ENCODE measurements at regions not wholly inside any gene's neighbourhood (a gene's known extent, or its start where the extent isn't known, plus 50 kb on each side); places are given as distances from the start of the nearest gene placed in this dataset.

DNA sequence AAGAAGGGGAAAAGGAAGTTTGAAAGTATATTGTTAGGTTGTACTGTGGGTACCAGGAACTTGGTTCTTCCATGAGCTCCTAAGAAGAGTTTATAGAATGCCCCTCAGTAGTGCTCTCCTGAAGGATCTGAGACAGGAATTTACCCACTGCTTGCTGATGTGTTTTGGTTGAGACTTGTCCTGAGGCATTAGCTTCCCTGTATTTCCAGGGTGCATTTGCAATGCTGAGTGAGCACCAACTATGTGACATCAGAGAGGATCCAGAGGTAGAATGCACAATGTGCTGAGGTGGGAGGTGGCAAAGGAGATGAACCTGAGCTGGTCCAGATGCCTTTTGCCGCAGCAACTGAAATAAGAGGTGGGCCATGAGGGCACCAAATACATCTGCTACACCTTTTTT lies 64.3 kb upstream of the LRRC3B start:
- DNase-seq = no peak

DNA sequence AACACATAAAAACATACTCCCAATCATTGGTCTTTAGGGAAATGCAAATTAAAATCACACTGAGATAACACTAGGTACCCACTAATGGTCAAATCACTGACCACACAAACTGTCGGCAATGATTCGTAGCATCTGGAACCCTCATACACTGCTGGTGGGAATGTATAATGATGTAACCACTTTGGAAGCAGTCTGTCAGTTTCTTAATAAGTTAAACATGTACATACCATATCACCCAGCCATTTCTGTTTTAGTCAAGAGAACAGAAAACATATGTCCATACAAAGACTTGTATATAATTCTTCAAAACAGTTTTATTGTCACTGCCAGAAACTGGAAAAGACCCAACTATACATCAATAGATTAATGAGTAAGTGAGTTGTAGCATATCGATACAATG lies 63.3 kb upstream of the LRRC3B start:
- no peak for DNase-seq

GRCh38 chr3:26560081-26560480 lies 62.5 kb upstream of the LRRC3B start:
- no peak for DNase-seq

DNA sequence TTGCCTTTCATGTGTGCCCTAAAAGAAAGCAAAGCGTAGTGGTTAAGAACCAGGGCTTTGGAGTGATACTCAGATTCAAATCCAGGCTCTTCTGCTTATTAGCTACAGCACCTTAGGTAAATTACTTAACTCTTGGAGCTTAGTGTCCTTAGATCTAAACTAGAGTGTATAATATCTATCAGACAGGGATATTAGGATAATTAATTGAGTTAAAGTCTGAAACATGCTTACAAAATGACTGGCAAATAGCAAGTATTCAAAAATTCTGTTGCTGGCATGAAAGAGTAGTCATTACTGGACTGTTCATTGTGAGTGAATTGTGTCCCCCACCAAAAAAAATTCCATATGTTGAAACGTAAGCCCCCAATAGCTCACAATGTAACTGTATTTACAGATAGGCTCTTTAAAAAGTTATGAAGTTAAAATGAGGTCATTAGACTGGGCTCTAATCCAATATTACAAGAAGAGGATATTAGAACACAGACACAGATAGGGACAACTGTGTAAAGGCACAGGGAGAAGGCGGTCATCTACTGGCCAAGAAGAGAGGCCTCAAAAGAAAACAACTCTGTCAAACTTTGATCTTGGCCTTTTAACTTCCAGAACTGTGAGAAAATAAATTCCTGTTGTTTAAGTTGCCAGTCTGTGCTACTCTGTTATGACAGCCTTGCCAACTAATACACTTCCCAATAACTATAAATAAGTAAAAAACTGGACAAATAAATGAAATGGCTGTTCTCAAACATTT lies 60.4 kb upstream of the LRRC3B start:
- no peak for DNase-seq

Measured in hippocampal formation (tissue), 2 donors.